ENCODE measurements at regions not wholly inside any gene's neighbourhood (a gene's known extent, or its start where the extent isn't known, plus 50 kb on each side); places are given as distances from the start of the nearest gene placed in this dataset.
"Not testable (repeated sequence)": the region's sequence is repeated elsewhere in the genome, so short reads cannot be mapped to it uniquely, and the experiment has no call there.

GRCh38 chr2:89985650-89986049 lies 1294.2 kb downstream of the RPIA start:
- not testable (repeated sequence) for TF ChIP-seq CTCF (IDR thresholded peaks at IDR 0.05; ENCODE audit: poor library complexity); EZH2 (IDR thresholded peaks at IDR 0.05; ENCODE audit: borderline replicate concordance)
